Left lung (tissue), 4 donors: ENCODE measurements at regions not wholly inside any gene's neighbourhood (a gene's known extent, or its start where the extent isn't known, plus 50 kb on each side); places are given as distances from the start of the nearest gene placed in this dataset.

ENCODE experiments used
- ATAC-seq: fragments of 200-7000 bp; cut with Tn5 transposase; one replicate; pipeline ENCODE4 v1.9.1; 2020; ENCODE audit warnings: moderate library complexity
- DNase-seq, 4 donors: peaks; one replicate each; pipeline ENCODE4 v3.0.0-alpha.2; 2013 to 2020
- H3K27ac ChIP-seq, 2 donors: fragments of 200-600 bp; sonication (generic) in 1 of 2; one replicate each; pipeline versions ENCODE4 v1.5.0 to v1.8.0; 2020 to 2021
- H3K27me3 ChIP-seq, 2 donors: fragments of 200-600 bp; sonication (generic) in 1 of 2; one replicate each; pipeline versions ENCODE4 v1.5.0 to v1.8.0; 2020 to 2021
- H3K36me3 ChIP-seq, 2 donors: fragments of 200-600 bp; sonication (generic) in 1 of 2; one replicate each; pipeline versions ENCODE4 v1.5.0 to v1.8.0; 2020 to 2021
- H3K4me1 ChIP-seq, 2 donors: fragments of 200-600 bp; one replicate each; pipeline ENCODE4 v1.8.0; 2021
- H3K4me3 ChIP-seq, 2 donors: fragments of 200-600 bp; sonication (generic) in 1 of 2; one replicate each; pipeline versions ENCODE4 v1.5.0 to v1.8.0; 2020 to 2021; ENCODE audit warnings: mild to moderate bottlenecking in 1 of 2
- H3K9me3 ChIP-seq, 2 donors: fragments of 200-600 bp; sonication (generic) in 1 of 2; one replicate each; pipeline versions ENCODE4 v1.5.0 to v1.8.0; 2020 to 2021
- CTCF ChIP-seq, 2 donors: fragments of 200-600 bp; sonication (generic) in 1 of 2; IDR thresholded peaks; one replicate each; pipeline versions ENCODE4 v1.5.0 to v1.8.0; 2021; ENCODE audit warnings: antibody characterized with exemption in 2 of 2
- intact Hi-C, 2 donors: fragments of 100-400 bp; cut with DNase I; formaldehyde crosslinking; loops; one replicate each; pipeline versions ENCODE4 v1.11.2 to v1.14.2; 2022
- donor health status: DM: no; HTN: yes; CAD: no.
- donor health status: DM: no; HTN: no; CAD: no.

DNA sequence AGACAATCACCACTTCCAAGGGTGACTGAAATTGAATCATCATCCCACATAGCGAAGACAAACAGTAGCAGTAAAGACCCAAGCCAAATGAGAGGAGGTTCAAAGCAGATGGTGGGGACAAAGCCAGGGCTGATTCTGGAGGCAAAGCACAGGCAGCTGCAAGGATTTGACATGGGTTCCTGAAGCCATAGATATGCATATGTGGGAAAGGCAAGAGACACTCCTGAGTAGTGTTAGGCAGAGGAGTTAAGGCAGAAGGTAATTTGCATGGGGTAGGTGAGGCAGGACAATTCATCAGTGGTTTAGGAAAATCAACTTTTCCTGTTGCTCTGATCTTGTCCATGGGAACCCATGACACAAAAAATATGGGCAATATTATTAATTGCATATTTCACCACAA is 462.8 kb downstream of the FAM181B start:
- no peak for DNase-seq
- H3K4me1 ChIP-seq, result no peaks in the 10 kb centered on the region
- no peak overlapping the region for H3K27ac ChIP-seq
- no peaks in the 10 kb centered on the region for H3K9me3 ChIP-seq
- no peaks in the 10 kb centered on the region for H3K27me3 ChIP-seq
- TF ChIP-seq CTCF (IDR thresholded peaks at IDR 0.05), result no peak
- no peak overlapping the region for H3K4me3 ChIP-seq
- H3K36me3 ChIP-seq, result no peaks in the 10 kb centered on the region
- no peak for ATAC-seq
- intact Hi-C loops, result no loop called here

DNA sequence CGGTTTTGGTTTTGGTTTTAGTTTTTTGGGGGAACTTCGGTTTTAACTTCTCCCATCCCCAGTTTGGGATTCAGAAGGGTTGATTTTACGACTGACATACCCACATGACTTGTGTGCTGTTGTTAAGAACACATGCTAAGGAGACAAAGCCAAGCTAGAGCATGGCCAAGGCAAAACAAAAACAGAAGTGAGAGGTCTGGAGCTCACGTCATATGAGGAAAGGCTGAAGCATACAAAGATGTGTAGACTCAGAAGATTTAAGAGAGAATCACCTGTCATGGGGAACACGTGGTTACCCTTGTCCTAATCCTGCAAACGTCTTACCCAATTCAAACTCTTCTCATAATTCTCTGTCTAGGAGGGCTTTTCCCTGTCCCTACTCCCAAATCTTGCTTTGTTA is 465.0 kb downstream of the FAM181B start:
- ATAC-seq, result no peak
- no peaks in the 10 kb centered on the region for H3K27me3 ChIP-seq
- intact Hi-C loops, result no loop called here
- H3K36me3 ChIP-seq, result no peaks in the 10 kb centered on the region
- no peak for TF ChIP-seq CTCF (IDR thresholded peaks at IDR 0.05)
- no peak for DNase-seq
- H3K4me1 ChIP-seq, result no peaks in the 10 kb centered on the region
- no peaks in the 10 kb centered on the region for H3K9me3 ChIP-seq
- H3K4me3 ChIP-seq, result no peak overlapping the region
- H3K27ac ChIP-seq, result no peak overlapping the region

DNA sequence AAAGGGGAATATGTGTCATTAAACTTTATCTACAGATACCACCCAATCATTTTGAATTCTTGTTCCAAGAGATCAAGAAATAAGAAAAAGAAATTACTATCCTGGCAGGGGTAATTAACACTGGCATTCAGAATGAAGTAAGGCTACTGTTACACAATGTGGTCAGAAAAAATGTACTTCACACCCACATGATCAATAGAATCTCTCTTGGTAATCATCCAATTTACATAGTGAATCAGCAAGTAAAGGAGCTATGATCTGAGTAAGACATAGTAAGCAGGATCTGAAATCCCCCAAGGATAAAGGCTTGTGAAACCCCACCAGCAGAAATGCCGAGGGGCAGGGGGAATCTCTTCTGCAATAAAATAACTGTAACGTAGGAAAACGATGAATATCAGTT is 466.5 kb downstream of the FAM181B start:
- H3K9me3 ChIP-seq, result no peaks in the 10 kb centered on the region
- DNase-seq, result no peak
- intact Hi-C loops, result no loop called here
- no peak for ATAC-seq
- no peak overlapping the region for H3K4me3 ChIP-seq
- H3K4me1 ChIP-seq, result no peaks in the 10 kb centered on the region
- no peak overlapping the region for H3K27ac ChIP-seq
- H3K27me3 ChIP-seq, result no peaks in the 10 kb centered on the region
- H3K36me3 ChIP-seq, result no peaks in the 10 kb centered on the region
- no peak for TF ChIP-seq CTCF (IDR thresholded peaks at IDR 0.05)

DNA sequence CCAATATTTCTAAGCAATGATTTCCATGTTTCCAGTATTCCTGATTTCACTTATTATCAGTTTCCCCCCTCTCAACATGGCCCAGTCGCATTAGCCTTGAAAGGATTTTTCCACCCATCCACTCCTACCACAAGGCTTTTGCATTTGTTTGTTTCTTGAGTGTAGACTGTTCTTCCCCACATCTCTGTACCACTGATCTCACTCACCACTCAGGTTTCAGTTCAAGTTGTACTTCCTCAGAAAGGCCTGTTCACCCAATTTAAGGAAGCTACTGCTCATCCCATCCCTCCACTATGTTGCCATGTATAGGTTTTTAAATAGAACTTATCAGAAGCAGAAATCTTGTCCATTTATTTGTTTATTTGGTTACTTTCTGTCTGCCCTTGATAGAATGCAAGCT is 472.3 kb downstream of the FAM181B start:
- Histone ChIP-seq H3K4me1 (no peaks in the 10 kb centered on the region), H3K4me3 (no peak overlapping the region), H3K27ac (no peak overlapping the region), H3K9me3 (no peaks in the 10 kb centered on the region), H3K36me3 (no peaks in the 10 kb centered on the region), H3K27me3 (no peaks in the 10 kb centered on the region)
- no peak for ATAC-seq
- no peak for TF ChIP-seq CTCF (IDR thresholded peaks at IDR 0.05)
- intact Hi-C loops, result no loop called here
- no peak for DNase-seq

DNA sequence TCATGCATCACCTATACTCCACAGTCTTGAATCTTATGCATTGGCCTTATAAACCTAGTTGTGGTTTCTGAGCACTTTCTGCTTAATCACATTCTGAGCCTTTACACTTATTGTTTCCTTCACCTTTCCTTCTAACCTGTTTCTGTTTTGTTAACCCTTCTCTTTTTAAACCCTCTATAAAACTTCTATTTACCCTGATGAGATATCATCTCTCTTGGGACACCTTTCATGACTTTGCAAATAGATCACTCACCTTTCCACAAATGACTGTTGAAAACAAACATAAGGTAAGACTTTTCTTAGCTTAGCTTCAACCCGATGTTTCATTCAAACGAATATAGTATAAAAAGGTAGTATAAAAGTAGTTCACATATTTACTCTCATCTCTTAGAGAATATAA is 483.6 kb downstream of the FAM181B start:
- intact Hi-C loops, result no loop called here
- DNase-seq (no peak), ATAC-seq (no peak)
- H3K4me3 ChIP-seq, result no peak overlapping the region
- H3K27me3 ChIP-seq, result no peaks in the 10 kb centered on the region
- no peak overlapping the region for H3K27ac ChIP-seq
- H3K4me1 ChIP-seq, result no peaks in the 10 kb centered on the region
- no peak for TF ChIP-seq CTCF (IDR thresholded peaks at IDR 0.05)
- no peaks in the 10 kb centered on the region for H3K36me3 ChIP-seq
- no peaks in the 10 kb centered on the region for H3K9me3 ChIP-seq
